GM18502 (cell line): ENCODE measurements at regions not wholly inside any gene's neighbourhood (a gene's known extent, or its start where the extent isn't known, plus 50 kb on each side); places are given as distances from the start of the nearest gene placed in this dataset.
"Not testable (repeated sequence)": the region's sequence is repeated elsewhere in the genome, so short reads cannot be mapped to it uniquely, and the experiment has no call there.

Experiments
- ATAC-seq: cut with Tn5 transposase; IDR thresholded peaks from one replicate; pipeline ENCODE4 v1.9.1; 2021; ENCODE audit warnings: mild to moderate bottlenecking; ENCODE audit not compliant: unreplicated experiment, poor library complexity

GRCh38 chr2:129532158-129532557 lies 447.3 kb upstream of the RAB6C start:
- not testable (repeated sequence) for ATAC-seq

GRCh38 chr2:129548880-129549279 lies 430.6 kb upstream of the RAB6C start:
- no peak for ATAC-seq

GRCh38 chr2:129550536-129550935 lies 428.9 kb upstream of the RAB6C start:
- ATAC-seq = no peak

GRCh38 chr2:129554373-129554772 lies 425.1 kb upstream of the RAB6C start:
- no peak for ATAC-seq

GRCh38 chr2:129559101-129559500 lies 420.4 kb upstream of the RAB6C start:
- ATAC-seq = no peak

- no peak for ATAC-seq
These were observed 413.8 kb upstream of the RAB6C start for GRCh38 chr2:129565551-129566109.

GRCh38 chr2:129570812-129571211 lies 408.7 kb upstream of the RAB6C start:
- ATAC-seq = not testable (repeated sequence)

- ATAC-seq = no peak
These were observed 404.0 kb upstream of the RAB6C start for GRCh38 chr2:129575431-129575830.

- no peak for ATAC-seq
These were observed 403.6 kb upstream of the RAB6C start for GRCh38 chr2:129575880-129576279.

GRCh38 chr2:129580001-129580400 lies 399.5 kb upstream of the RAB6C start:
- ATAC-seq = no peak

- no peak for ATAC-seq
These were observed 393.7 kb upstream of the RAB6C start for GRCh38 chr2:129585760-129586159.

- no peak for ATAC-seq
These were observed 391.9 kb upstream of the RAB6C start for GRCh38 chr2:129587426-129588064.

- ATAC-seq = no peak
These were observed 374.9 kb upstream of the RAB6C start for GRCh38 chr2:129604560-129604959.

GRCh38 chr2:129605646-129606045 lies 373.8 kb upstream of the RAB6C start:
- no peak for ATAC-seq

- ATAC-seq = no peak
These were observed 372.8 kb upstream of the RAB6C start for GRCh38 chr2:129606496-129607270.

GRCh38 chr2:129609224-129609623 lies 370.2 kb upstream of the RAB6C start:
- ATAC-seq = no peak

- no peak for ATAC-seq
These were observed 368.7 kb upstream of the RAB6C start for GRCh38 chr2:129610766-129611165.

- ATAC-seq = no peak
These were observed 368.0 kb upstream of the RAB6C start for GRCh38 chr2:129611471-129611870.

- ATAC-seq = no peak
These were observed 360.0 kb upstream of the RAB6C start for GRCh38 chr2:129619471-129619870.

GRCh38 chr2:129620411-129620810 lies 359.1 kb upstream of the RAB6C start:
- ATAC-seq = no peak

GRCh38 chr2:129623783-129624182 lies 355.7 kb upstream of the RAB6C start:
- no peak for ATAC-seq

GRCh38 chr2:129627437-129627836 lies 352.0 kb upstream of the RAB6C start:
- no peak for ATAC-seq
